ENCODE measurements at regions not wholly inside any gene's neighbourhood (a gene's known extent, or its start where the extent isn't known, plus 50 kb on each side); places are given as distances from the start of the nearest gene placed in this dataset.
A peak's percentile ranks its signal among the peaks of the same experiment; 100 is the strongest.

- no peak for TF ChIP-seq CTCF (IDR thresholded peaks at IDR 0.05; ENCODE audit: insufficient read depth, low read depth, low read length)
- no peak for DNase-seq (ENCODE audit: low read depth)
- no peak overlapping the region for H3K4me3 ChIP-seq (ENCODE audit: low read depth, low read length)
Measured at GRCh38 chr4:89653012-89653411, 183.9 kb downstream of the SNCA start.

GRCh38 chr4:89645482-89645881 is 191.5 kb downstream of the SNCA start:
- no peak overlapping the region for H3K4me3 ChIP-seq (ENCODE audit: low read depth, low read length)
- TF ChIP-seq CTCF (IDR thresholded peaks at IDR 0.05; ENCODE audit: insufficient read depth, low read depth, low read length): no peak
- DNase-seq (ENCODE audit: low read depth): no peak

DNA sequence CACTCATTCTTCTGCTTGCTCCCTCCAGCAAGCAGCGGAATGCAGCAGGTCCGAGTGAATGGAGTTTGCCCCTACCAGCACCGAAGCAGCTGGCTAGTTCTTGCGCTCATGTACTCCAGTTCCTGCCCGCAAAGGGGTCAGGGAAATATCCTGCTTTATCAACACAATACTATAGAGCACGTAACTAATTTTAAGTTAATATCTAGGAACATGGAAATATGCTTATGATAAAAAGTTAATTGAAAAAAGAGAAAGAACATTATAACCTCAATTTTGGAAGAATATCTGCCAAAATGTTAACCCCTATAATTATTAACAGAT is 195.6 kb downstream of the SNCA start:
- no peak for TF ChIP-seq CTCF (IDR thresholded peaks at IDR 0.05; ENCODE audit: insufficient read depth, low read depth, low read length)
- H3K4me3 ChIP-seq (ENCODE audit: low read depth, low read length): peak overlapping the region; percentile 14

GRCh38 chr4:89640620-89641366 is 196.2 kb downstream of the SNCA start:
- TF ChIP-seq CTCF (IDR thresholded peaks at IDR 0.05; ENCODE audit: insufficient read depth, low read depth, low read length): peak; percentile 81
- DNase-seq (ENCODE audit: low read depth): peak; percentile 67
- H3K4me3 ChIP-seq (ENCODE audit: low read depth, low read length): peak overlapping the region; percentile 14

More for the DNA sequence above, 195.6 kb downstream of the SNCA start:
- no peak for DNase-seq (ENCODE audit: low read depth)

- DNase-seq (ENCODE audit: low read depth): no peak
- no peak for TF ChIP-seq CTCF (IDR thresholded peaks at IDR 0.05; ENCODE audit: insufficient read depth, low read depth, low read length)
- H3K4me3 ChIP-seq (ENCODE audit: low read depth, low read length): no peak overlapping the region
Measured at GRCh38 chr4:89639395-89639794, 197.6 kb downstream of the SNCA start.

- DNase-seq (ENCODE audit: low read depth): no peak
- no peak for TF ChIP-seq CTCF (IDR thresholded peaks at IDR 0.05; ENCODE audit: insufficient read depth, low read depth, low read length)
- H3K4me3 ChIP-seq (ENCODE audit: low read depth, low read length): no peak overlapping the region
Measured at GRCh38 chr4:89625599-89626293, 211.2 kb downstream of the SNCA start.
